Mucosa of gallbladder (tissue), 1 donor: ENCODE measurements at regions not wholly inside any gene's neighbourhood (a gene's known extent, or its start where the extent isn't known, plus 50 kb on each side); places are given as distances from the start of the nearest gene placed in this dataset.
"Not testable (repeated sequence)": the region's sequence is repeated elsewhere in the genome, so short reads cannot be mapped to it uniquely, and the experiment has no call there.

ENCODE experiments used
- DNase-seq: peaks from one replicate; pipeline ENCODE4 v3.0.0-alpha.2; 2020; ENCODE audit warnings: low spot score
- donor health status: DM: no; HTN: no; CAD: no.

DNA sequence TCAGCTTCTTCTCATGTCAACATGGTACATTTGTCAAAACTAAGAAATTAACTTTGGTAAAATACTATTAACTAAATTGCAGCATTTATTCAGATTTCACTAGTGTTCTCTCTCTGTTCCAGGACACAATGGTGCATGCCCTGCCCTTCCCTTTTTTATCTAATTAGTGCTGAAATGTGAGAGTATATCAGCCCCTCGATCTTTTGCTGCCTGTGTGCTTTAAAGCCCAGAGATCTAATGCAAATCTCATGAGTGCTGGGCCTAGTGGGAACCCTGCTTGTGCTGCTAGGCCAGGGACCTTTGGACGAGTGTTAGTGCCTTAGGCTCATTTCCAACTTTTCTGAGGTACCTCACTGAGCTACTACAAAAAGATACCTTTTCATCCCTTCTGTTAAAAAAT lies 221.1 kb upstream of the EDNRB start:
- DNase-seq = no peak

DNA sequence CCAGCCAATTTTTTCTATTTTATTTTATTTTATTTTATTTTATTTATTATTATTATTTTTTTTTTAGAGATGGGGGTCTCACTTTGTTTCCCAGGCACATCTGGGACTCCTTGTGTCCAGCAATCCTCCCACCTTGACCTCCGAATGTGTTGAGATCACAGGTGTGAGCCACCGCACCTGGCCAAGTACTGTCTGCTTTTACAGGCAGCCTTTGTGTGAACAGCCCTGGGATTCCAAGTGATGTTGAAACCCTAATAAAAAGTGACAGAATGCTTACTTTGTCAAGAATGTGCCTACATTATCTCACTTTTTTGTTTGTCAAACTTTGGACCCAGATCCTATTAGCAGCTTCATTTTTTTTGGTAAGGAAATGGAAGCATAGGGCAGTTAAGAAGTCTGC lies 220.1 kb upstream of the EDNRB start:
- DNase-seq = no peak

DNA sequence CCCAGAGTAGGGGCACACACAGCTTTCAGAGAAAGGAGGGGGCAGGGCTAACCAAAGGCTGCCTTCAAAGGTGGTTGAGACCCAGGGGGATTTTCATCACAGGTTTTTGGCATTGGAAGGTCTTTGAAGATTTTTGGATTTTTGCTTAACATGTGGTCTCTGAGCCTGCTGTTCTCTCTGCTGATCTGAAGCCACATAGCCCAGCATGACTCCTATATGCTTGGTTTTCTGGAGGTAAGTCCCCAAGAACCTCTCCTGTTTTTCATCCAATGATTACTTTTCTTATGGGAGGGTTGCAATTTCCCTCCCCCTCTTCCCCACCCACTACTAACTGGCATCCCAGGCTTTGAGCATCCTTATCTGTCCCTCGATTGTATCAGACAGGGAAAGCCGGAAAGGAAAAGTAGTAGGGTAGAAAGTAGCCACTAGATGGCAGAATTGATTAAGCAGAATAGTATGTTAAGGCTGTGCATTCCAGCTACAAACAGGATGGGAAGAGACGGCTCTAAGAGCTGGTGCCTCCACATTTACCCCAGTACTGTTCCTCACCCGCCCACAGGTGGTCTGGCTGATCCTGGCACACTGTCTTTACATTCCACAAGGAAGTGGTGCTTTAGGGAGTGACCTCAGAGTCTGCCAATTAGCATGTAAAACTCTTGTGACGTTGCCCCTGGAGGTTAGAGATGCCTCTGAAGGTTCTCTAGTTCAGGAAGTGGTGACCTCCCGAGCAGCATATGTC lies 218.9 kb upstream of the EDNRB start:
- DNase-seq = peak; percentile 13

DNA sequence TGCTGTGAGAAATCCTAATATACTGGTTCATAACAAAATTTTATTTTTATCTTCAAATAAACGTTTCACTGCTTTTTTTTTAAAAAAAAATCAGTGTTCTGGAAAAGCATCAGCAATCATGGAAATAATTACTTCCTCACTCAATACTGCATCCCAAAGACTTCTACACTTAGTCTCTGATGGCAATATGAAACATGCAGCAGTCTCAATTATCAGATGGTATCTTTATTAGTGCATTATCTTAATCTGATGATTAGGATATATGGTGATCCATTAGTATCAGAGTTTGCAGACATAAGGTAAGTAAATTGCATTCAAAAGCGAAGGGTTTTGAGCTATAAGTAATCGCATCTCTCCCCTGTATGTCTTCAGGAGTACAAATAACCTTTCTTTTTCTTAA lies 218.3 kb upstream of the EDNRB start:
- no peak for DNase-seq

DNA sequence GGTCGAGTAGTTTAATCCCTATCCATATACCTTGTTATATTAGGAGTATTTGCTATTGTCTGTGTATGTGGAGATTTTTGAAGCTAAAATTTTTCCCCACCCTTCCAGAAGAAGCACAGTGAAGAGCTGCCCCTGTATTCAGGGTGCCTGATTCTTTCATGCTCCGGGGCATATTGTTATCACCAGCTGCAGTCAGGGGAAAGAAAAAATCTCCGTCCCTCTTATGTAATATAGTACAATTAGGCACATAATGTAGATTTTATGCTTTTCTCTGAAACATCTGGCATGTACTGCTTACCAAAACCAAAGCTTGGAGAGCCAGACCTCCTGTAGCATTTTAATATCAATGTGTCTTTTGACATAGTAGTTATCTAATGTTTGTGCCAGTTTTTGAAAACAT lies 214.9 kb upstream of the EDNRB start:
- no peak for DNase-seq

DNA sequence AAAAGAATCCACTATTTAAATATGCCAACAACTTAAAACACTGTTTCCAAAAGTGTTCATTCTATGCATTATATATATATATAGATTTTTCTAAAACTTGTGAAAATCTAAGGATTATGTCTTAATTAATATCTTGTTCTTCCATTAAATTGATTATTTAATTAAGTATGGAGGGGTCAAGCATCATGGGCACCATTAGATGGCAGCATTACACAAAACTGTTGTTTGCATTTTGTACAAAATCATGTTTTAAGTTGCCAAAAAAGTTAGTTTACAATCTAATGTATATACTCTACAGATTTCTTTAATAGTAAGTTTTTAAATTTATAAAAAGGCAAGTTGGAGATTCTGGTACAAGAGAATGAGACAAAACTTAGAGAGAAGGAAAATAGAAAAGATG lies 213.2 kb upstream of the EDNRB start:
- no peak for DNase-seq

DNA sequence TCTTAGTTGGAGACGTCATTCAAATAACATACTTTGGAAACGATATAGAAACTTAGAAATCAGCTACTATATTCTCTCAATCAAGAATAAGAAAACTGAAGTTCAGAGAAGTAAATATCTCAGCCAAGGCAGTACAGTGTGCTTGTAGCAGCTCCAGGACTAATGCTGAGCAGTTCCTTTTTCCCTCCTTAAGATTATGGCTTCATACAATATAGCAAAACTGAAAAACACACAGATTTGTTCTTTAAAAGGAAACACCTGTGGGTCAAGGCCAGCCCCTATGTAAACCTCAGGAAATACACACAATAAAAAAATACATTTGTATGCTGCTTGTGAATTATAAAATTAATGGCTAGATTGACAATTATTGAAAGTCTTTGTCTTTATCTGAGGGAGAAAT lies 212.7 kb upstream of the EDNRB start:
- no peak for DNase-seq

DNA sequence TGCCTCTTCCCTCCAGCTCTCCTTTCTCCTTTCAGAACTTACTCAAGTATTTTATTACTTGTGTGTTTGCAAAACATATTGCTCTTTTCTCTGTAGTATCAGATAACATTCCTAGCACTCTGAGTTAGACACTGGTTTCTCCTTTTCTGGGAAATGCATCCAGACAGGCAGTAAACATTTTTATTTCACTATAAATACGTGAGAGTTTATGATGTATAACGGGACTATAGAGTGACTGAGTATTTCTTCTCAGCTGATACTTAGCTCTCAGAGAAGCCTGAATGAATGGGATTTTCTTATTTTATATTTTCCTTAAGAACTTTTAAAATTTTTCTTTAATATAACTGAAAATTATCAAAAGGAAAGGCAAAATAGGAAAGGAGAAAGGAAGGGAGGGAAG lies 211.2 kb upstream of the EDNRB start:
- DNase-seq = no peak

DNA sequence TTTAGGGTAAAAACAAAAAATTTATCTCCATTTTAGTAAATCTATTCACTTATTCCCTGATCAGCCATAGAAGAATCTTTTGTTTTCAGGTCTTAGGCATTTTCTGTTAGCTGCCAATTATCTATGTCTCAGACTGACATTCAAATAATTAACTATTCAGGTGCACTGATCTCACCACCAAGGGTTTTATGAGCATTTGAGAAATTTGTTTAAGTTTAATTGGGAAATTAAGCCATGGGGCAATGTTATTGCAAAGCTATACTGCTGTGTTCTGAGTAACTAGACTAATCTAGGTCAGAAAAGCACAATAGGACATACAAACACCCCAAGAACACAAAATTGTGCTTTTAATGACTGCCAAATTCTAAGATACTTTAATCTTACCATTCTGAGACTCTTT lies 210.7 kb upstream of the EDNRB start:
- no peak for DNase-seq

DNA sequence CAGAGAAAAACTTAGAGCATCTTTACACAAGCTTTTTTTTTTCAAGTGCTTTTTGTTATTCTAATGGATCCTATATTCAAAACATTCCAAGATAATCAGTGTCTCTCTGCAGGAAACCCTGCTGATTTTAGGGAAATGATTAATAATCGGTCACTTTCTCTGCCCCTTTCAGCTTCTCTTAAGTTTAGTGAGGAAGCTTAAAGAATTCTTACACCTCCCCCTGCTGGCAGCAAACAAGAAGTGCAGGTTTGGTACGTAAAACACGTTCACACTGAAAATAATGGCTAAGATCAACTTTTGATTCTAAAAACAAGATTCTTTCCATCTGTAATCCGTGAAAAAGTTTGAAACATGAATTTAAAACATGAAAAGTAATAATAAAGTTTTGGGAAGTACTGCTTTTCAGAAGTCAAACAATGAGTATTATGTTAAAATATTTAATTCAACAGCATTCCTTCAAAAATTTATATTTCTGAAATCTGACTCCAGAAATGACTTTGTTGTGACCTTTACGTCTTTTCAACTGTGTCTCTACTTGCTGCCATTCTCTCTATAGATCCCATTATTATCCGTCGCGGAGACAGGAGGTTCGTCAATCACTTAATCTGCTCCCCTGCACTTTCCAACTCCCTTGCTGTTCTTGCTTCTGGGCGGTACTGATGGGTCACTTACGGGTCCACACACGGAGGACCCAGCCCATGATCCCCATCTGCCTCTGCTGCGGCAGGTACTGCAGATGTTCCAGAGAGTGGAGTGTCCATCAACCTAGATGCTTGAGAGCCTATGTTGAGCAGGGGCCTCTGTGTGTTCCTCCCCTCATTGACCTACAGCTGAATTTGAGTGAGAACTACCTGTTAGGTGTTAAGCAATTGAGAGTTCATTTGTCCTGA lies 203.1 kb upstream of the EDNRB start:
- DNase-seq = peak; percentile 55

DNA sequence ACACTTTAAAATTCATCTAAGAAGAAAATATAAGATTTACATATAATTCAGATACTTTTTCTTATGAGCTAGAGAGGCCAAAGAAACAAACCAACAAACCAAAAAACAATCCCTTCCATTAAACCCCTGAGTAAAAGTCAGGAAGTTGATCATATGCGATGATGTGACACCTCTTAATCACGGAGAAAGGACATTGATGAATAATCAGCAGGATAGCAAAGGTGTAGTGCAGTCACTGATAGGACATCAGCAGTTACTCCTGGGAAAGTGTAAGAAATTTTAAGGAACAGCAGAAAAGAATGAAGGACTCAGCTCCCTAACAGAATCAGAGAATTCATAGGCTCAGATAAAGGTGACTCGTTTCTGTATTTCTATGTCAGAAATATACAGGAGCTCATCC lies 202.4 kb upstream of the EDNRB start:
- DNase-seq = no peak

DNA sequence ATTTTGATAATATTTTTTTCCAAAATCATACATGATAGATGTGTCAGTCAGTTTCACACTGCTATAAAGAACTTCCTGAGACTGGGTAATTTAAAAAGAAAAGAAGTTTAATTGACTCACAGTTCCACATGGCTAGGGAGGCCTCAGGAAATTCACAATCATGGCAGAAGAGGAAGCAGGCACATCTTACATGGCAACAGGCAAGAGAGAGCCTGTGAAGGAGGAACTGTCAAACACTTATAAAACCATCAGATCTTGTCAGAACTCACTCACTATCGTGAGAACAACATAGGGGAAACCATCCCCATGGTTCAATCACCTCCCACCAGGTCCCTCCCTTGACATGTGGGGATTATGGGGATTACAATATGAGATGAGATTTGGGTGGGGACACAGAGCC lies 201.5 kb upstream of the EDNRB start:
- DNase-seq = not testable (repeated sequence)

DNA sequence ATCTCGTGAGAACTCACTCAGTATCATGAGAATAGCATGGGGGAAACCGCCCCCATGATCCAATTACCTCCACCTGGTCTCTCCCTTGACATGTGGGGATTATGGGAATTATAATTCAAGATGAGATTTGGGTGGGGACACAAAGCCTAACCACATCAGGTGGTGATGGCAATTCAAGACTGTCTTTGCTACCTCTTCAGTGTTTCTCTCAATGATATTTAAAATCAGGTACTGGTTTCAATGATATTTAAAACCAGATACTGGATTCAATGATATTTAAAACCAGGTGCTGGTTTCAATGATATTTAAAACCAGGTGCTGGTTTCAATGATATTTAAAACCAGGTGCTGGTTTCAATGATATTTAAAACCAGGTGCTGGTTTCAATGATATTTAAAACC lies 198.4 kb upstream of the EDNRB start:
- not testable (repeated sequence) for DNase-seq

DNA sequence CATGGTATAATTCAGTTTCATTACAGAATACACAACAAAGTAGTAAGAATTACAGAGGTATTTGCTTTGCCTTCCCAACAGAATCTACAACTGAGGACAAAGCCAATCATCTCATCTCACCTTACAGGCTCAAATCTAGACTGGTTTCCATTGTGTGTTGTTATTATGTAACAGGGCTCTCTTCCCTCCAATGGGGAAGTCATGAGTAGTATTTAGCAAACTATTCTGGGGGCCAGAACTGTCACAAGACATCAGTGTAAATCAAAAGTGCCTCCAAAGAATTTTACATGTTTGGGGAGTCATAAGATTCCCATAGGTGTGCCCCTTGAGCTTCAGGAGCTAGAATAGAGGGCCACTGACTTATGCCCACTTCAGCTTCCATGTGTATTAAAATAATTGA lies 187.0 kb upstream of the EDNRB start:
- DNase-seq = no peak

DNA sequence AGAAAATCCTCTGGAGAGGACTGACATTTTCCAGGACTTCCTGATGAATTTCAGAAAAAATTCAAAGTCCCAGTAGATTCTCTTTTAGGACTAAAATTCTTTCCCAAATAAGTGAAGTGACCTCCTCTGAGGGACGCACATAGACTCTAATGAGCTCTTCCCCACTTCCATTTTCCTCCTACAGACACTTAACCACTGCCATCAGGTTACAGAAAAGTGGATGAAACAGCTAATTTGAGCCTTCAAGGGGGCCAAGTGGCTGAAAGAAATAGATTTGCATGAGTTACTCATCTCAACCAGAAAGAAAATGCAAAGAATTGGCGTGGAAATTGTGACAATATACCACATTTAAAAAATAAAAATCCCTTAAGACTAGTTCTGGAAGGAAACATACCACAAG lies 185.3 kb upstream of the EDNRB start:
- DNase-seq = no peak

DNA sequence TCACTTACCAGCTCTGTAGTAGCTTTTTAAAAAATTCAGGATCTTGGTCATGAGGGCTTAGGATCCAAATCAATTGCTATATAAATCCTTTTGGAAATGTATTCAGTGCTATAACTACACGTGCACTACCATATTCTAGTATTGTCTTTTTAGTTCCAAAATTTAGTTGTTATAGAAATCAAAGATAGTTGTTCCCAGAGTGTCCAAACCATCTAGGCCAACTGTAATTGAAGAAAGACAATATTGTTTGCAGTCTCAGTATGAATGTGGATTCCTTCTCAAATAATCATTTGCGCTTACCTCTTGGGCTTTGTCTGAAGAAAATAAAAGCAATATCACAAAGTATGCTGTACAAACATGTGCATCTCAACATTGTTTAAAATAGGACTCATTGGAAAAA lies 184.1 kb upstream of the EDNRB start:
- DNase-seq = no peak

DNA sequence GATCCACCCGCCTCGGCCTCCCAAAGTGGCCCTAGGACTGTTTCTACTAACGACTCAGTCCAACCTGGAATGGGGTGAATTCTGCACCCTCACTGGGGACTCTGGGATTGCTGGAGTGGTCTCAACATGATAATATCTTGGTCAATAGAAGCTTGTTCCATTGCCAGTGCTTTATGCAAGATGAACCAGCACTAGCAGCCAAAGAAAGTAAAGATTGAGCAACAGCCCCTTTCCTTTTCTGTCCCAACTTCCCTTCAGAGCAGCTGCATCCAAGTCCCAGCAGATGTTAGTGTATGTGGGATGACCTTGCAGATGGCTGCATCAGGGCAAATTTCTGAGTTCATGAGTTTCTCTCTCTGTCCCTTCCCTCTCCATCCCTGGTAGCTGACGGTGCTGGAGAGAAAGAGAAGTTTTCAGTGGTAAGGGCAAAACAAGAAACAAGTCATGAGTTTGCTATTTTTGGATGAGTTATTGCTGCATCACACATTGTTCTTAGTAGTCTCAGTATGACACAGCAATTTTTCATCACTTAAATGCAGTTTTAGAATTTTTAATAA lies 183.6 kb upstream of the EDNRB start:
- DNase-seq = peak; percentile 42

DNA sequence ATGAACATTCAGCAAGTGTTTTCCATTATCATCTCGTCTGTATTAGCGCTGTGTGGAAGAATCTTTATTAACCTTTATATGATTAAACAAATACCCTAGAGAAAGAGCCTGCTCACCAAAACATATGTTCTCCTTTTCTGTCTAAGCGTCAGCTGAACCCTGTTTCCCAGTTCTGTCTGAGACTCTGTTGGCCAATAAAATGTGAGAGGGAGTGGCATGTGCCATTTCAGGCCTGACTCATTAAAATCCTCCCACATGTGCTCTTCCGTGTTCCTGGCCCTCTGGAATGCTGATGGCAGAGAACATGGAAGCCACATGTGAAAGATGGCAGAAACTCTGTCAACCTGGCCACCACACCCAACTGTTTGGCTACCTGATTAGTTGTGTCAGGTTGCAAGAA lies 181.9 kb upstream of the EDNRB start:
- no peak for DNase-seq

DNA sequence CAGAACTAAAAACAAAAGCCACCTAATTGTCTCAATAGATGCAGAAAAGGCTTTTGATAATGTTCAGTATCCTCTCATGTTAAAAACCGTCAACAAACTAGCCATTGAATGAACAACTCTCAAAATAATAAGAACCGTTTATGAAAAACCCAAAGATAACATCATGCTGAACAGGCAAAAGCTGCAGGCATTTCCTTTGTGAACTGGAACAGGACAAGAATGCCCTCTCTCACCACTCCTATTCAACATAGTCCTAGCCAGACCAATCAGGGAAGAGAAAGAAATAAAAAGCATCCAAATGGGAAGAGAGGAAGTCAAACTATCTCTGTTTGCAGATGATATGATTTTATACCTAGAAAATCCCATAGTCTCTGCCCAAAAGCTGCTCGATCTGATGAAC lies 179.6 kb upstream of the EDNRB start:
- no peak for DNase-seq

DNA sequence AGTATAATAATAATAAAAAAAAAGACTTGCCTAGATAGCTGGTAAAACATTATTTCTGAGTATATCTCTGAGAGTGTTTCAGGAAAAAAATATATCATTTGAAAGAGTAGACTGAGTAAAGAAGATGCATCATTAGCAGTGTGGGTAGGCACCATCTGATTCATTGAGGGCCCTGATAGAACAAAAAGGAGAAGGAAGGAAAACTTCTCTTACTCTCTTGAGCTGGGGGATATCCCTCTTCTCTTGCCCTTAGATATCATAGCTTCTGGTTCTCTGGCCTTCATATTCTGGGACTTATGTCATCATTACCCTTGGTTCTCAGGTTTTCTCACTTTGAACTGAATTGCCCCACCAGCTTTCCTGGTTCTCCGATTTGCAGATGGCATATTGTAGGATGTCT lies 177.6 kb upstream of the EDNRB start:
- DNase-seq = no peak

DNA sequence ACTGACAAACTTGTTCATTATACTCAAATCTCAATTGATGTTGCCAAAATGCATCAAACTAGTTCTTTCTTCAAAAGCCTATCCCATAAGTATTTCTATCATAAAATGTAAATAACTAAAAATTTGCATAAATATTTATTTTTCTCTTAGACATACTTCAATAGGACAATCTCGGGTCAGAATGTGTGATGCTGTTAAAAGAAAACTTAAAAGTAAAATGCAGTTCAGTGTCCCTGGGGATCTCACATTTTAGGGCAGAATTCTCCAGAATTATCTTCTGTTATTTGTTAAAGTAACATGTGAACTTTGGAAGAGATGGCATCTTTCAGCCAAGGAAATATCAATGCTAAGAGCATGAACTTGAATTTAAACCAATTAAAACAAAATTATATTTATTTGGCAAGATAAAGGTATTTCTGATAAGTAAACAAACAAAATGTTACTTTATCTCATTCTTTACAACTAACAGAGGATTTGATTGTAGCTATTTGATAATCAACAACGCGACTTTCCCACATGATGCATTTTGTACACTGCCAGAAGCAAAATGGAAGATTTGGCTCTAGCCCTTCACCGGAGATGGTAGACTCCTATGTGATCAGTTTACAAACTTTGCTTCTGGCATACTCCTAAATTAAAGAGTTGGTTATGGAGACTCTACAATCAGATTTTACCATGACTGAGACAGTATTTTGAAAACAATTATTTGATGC lies 169.5 kb upstream of the EDNRB start:
- DNase-seq = no peak

DNA sequence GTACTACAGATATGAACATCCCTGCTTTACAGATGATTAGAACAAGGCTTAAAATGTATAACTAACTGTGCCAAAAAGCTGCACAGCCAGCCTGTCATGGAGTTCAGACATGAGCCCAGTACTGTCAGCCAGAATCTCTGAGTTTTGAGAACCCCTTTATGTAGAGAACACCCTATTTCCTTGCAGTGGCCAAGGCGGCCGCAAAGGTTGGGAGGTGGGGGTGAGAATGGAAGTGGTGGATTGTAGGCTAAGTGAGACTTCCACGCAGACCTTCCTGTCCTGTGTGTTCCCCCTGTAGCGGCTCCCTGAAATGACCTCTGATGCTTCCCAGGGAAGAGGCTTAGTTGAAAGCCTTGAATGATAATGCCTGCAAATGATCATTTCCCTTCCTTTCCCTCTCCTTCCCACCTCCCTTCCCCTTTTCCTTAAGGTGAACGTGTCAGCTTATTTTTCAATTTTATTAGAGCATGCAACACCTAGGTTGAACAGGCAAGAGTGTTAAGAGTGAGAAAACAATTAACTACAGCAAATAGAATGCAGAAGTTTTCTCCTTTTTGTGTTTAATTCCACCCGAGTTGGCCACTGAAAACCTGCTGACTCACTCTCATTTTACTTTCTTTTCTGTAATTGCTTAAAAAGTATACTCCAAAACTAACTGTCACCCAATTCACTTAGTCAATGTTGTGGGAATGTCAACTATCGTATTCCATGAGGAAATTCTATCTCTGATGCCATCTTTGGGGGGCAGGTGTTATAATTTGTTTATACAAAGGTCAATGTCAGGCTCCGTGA lies 167.0 kb upstream of the EDNRB start:
- DNase-seq = no peak
